SK-N-SH treated with all-trans-retinoic acid at 6 μM for 48 hours (cell line): ENCODE measurements at regions not wholly inside any gene's neighbourhood (a gene's known extent, or its start where the extent isn't known, plus 50 kb on each side); places are given as distances from the start of the nearest gene placed in this dataset.

Experiments used
- ATAC-seq: fragments of 200-7000 bp; cut with Tn5 transposase; 3 replicates; pipeline ENCODE4 v1.9.1; 2020; ENCODE audit warnings: mild to moderate bottlenecking, moderate library complexity
- ARNTL ChIP-seq: fragments of 450-650 bp; formaldehyde crosslinking; IDR thresholded peaks from 2 replicates; pipeline ENCODE4 v1.5.0; 2020; ENCODE audit warnings: low read depth, mild to moderate bottlenecking, moderate library complexity, borderline replicate concordance
- BACH2 ChIP-seq: fragments of 250-450 bp; sonication (Bioruptor Pico); IDR thresholded peaks from 2 replicates; pipeline ENCODE4 v1.9.0; 2021; ENCODE audit warnings: mild to moderate bottlenecking, borderline replicate concordance
- CSDC2 ChIP-seq: fragments of 250-450 bp; sonication (Bioruptor Pico); IDR thresholded peaks from 2 replicates; pipeline ENCODE4 v1.5.0; 2020; ENCODE audit warnings: mild to moderate bottlenecking, moderate library complexity
- ESRRG ChIP-seq: fragments of 250-450 bp; sonication (Bioruptor Pico); IDR thresholded peaks from 2 replicates; pipeline ENCODE4 v1.6.1; 2021; ENCODE audit warnings: mild to moderate bottlenecking
- GLIS3 ChIP-seq: fragments of 250-450 bp; sonication (Bioruptor Pico); IDR thresholded peaks from 2 replicates; pipeline ENCODE4 v1.5.0; 2020; ENCODE audit warnings: mild to moderate bottlenecking, moderate library complexity
- ISL1 ChIP-seq: fragments of 250-450 bp; sonication (Bioruptor Pico); IDR thresholded peaks from 2 replicates; pipeline ENCODE4 v2.1.2; 2022; ENCODE audit warnings: mild to moderate bottlenecking, moderate library complexity
- PPARA ChIP-seq: fragments of 250-450 bp; sonication (Bioruptor Pico); IDR thresholded peaks from 2 replicates; pipeline ENCODE4 v1.5.0; 2020; ENCODE audit warnings: mild to moderate bottlenecking, borderline replicate concordance
- RARB ChIP-seq: fragments of 250-450 bp; sonication (Bioruptor Pico); IDR thresholded peaks from 2 replicates; pipeline ENCODE4 v1.8.0; 2021; ENCODE audit warnings: mild to moderate bottlenecking, moderate library complexity
- TCF4 ChIP-seq: fragments of 250-450 bp; sonication (Bioruptor Pico); IDR thresholded peaks from 2 replicates; pipeline ENCODE4 v1.8.0; 2021; ENCODE audit warnings: mild to moderate bottlenecking, moderate library complexity, borderline replicate concordance
- TOX ChIP-seq: fragments of 250-450 bp; sonication (Bioruptor Pico); IDR thresholded peaks from 2 replicates; pipeline ENCODE4 v1.8.0; 2021; ENCODE audit warnings: mild to moderate bottlenecking, moderate library complexity, borderline replicate concordance
- ZC3H10 ChIP-seq: fragments of 250-450 bp; sonication (Bioruptor Pico); IDR thresholded peaks from 2 replicates; pipeline ENCODE4 v1.5.1; 2021; ENCODE audit warnings: mild to moderate bottlenecking, moderate library complexity
- ZFP3 ChIP-seq: fragments of 250-450 bp; sonication (Bioruptor Pico); IDR thresholded peaks from 2 replicates; pipeline ENCODE4 v1.5.0; 2020; ENCODE audit warnings: mild to moderate bottlenecking, moderate library complexity
- ZFP30 ChIP-seq: fragments of 450-650 bp; formaldehyde crosslinking; IDR thresholded peaks from 2 replicates; pipeline ENCODE4 v1.5.0; 2022; ENCODE audit warnings: mild to moderate bottlenecking, moderate library complexity
- ZNF565 ChIP-seq: fragments of 450-650 bp; formaldehyde crosslinking; conservative IDR thresholded peaks from 2 replicates; pipeline ENCODE4 v1.5.0; 2020; ENCODE audit warnings: low read depth, mild to moderate bottlenecking, moderate library complexity
- ZNF70 ChIP-seq: fragments of 450-650 bp; formaldehyde crosslinking; IDR thresholded peaks from 2 replicates; pipeline ENCODE4 v1.5.0; 2020; ENCODE audit warnings: mild to moderate bottlenecking, moderate library complexity
- ZNF8 ChIP-seq: fragments of 450-650 bp; formaldehyde crosslinking; IDR thresholded peaks from 2 replicates; pipeline ENCODE4 v1.5.0; 2020; ENCODE audit warnings: mild to moderate bottlenecking, moderate library complexity
- TF ChIP-seq, protein P1 (sequence below): fragments of 250-450 bp; sonication (Bioruptor Pico); IDR thresholded peaks from 2 replicates; pipeline ENCODE4 v1.5.1; 2020; ENCODE audit warnings: low read depth, mild to moderate bottlenecking, moderate library complexity
- TF ChIP-seq, protein P2 (sequence below): fragments of 250-450 bp; sonication (Bioruptor Pico); IDR thresholded peaks from 2 replicates; pipeline ENCODE4 v1.8.0; 2020; ENCODE audit warnings: mild to moderate bottlenecking, moderate library complexity, borderline replicate concordance
- TF ChIP-seq, protein P3 (sequence below): fragments of 250-450 bp; sonication (Bioruptor Pico); IDR thresholded peaks from 2 replicates; pipeline ENCODE4 v1.5.1; 2021; ENCODE audit warnings: mild to moderate bottlenecking, moderate library complexity
- TF ChIP-seq, protein P4 (sequence below): fragments of 250-450 bp; sonication (Bioruptor Pico); IDR thresholded peaks from 2 replicates; pipeline ENCODE4 v1.8.0; 2021; ENCODE audit warnings: low read depth, mild to moderate bottlenecking, moderate library complexity, borderline replicate concordance
- TF ChIP-seq, protein P5 (sequence below): fragments of 250-450 bp; sonication (Bioruptor Pico); IDR thresholded peaks from 2 replicates; pipeline ENCODE4 v1.5.0; 2020; ENCODE audit warnings: mild to moderate bottlenecking, moderate library complexity

DNA sequence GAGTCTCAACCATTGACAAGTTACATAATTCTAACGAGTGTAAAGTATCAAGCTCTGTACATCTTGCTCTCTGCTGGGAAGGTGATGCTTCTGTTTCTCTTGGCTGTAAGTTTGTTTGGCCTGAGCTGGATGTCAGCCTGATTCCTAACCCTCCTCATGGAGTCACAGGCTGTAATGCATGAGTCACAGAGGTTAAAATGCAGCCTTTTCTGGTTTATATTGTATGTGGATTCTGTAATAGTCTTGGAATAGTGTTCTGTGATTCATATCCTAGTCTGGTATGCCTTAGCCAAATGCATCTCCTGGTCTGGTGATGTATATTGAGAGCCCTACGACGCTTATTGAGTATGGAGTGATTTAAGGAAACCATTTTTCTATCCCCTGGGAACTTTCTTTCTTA lies 104.5 kb upstream of the FRMD6 start (continued):
- TF ChIP-seq, protein P1, sequence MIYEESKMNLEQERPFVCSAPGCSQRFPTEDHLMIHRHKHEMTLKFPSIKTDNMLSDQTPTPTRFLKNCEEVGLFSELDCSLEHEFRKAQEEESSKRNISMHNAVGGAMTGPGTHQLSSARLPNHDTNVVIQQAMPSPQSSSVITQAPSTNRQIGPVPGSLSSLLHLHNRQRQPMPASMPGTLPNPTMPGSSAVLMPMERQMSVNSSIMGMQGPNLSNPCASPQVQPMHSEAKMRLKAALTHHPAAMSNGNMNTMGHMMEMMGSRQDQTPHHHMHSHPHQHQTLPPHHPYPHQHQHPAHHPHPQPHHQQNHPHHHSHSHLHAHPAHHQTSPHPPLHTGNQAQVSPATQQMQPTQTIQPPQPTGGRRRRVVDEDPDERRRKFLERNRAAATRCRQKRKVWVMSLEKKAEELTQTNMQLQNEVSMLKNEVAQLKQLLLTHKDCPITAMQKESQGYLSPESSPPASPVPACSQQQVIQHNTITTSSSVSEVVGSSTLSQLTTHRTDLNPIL (CRISPR knock-in tag) = peak; percentile 72; the same call in 1 of the 2 replicates
- no peak for TF ChIP-seq ZFP30 (CRISPR knock-in tag)
- TF ChIP-seq ISL1 (CRISPR knock-in tag) = peak; percentile 89
- TF ChIP-seq TOX (CRISPR knock-in tag) = peak; percentile 88; the same call in 1 of the 2 replicates
- TF ChIP-seq ZNF565 (CRISPR knock-in tag) = no peak
- TF ChIP-seq PPARA (CRISPR knock-in tag) = no peak
- TF ChIP-seq, all 23 proteins: peak for 7

- TF ChIP-seq PPARA (CRISPR knock-in tag) (no peak), ARNTL (no peak), TOX (CRISPR knock-in tag) (no peak), ZFP3 (CRISPR knock-in tag) (no peak)
- TF ChIP-seq, protein P2, sequence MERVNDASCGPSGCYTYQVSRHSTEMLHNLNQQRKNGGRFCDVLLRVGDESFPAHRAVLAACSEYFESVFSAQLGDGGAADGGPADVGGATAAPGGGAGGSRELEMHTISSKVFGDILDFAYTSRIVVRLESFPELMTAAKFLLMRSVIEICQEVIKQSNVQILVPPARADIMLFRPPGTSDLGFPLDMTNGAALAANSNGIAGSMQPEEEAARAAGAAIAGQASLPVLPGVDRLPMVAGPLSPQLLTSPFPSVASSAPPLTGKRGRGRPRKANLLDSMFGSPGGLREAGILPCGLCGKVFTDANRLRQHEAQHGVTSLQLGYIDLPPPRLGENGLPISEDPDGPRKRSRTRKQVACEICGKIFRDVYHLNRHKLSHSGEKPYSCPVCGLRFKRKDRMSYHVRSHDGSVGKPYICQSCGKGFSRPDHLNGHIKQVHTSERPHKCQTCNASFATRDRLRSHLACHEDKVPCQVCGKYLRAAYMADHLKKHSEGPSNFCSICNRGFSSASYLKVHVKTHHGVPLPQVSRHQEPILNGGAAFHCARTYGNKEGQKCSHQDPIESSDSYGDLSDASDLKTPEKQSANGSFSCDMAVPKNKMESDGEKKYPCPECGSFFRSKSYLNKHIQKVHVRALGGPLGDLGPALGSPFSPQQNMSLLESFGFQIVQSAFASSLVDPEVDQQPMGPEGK (CRISPR knock-in tag) = no peak
- TF ChIP-seq, protein P3, sequence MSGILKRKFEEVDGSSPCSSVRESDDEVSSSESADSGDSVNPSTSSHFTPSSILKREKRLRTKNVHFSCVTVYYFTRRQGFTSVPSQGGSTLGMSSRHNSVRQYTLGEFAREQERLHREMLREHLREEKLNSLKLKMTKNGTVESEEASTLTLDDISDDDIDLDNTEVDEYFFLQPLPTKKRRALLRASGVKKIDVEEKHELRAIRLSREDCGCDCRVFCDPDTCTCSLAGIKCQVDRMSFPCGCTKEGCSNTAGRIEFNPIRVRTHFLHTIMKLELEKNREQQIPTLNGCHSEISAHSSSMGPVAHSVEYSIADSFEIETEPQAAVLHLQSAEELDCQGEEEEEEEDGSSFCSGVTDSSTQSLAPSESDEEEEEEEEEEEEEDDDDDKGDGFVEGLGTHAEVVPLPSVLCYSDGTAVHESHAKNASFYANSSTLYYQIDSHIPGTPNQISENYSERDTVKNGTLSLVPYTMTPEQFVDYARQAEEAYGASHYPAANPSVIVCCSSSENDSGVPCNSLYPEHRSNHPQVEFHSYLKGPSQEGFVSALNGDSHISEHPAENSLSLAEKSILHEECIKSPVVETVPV = no peak
- ATAC-seq = peak; percentile 2
These were observed 104.0 kb upstream of the FRMD6 start for GRCh38 chr14:51547701-51548100.

GRCh38 chr14:51548187-51548586 lies 103.5 kb upstream of the FRMD6 start:
- ATAC-seq = peak; percentile 10
- TF ChIP-seq CSDC2 (CRISPR knock-in tag) = no peak
- TF ChIP-seq, protein P1 (CRISPR knock-in tag) = no peak
- TF ChIP-seq ZNF70 = no peak
- TF ChIP-seq RARB (CRISPR knock-in tag) = peak; percentile 67; the same call in 1 of the 2 replicates
- no peak for TF ChIP-seq BACH2 (CRISPR knock-in tag)
- peak; percentile 85 for TF ChIP-seq TOX (CRISPR knock-in tag)
- TF ChIP-seq TCF4 (CRISPR knock-in tag) = no peak
- TF ChIP-seq, protein P3 = no peak
- TF ChIP-seq ZNF8 (CRISPR knock-in tag) = no peak
- no peak; the same call in 1 of the 2 replicates for TF ChIP-seq ISL1 (CRISPR knock-in tag)
- no peak for TF ChIP-seq ZFP30 (CRISPR knock-in tag)
- TF ChIP-seq GLIS3 (CRISPR knock-in tag) = no peak
- no peak for TF ChIP-seq ZFP3 (CRISPR knock-in tag)
- no peak for TF ChIP-seq ZC3H10
- no peak for TF ChIP-seq ARNTL
- TF ChIP-seq, protein P4, sequence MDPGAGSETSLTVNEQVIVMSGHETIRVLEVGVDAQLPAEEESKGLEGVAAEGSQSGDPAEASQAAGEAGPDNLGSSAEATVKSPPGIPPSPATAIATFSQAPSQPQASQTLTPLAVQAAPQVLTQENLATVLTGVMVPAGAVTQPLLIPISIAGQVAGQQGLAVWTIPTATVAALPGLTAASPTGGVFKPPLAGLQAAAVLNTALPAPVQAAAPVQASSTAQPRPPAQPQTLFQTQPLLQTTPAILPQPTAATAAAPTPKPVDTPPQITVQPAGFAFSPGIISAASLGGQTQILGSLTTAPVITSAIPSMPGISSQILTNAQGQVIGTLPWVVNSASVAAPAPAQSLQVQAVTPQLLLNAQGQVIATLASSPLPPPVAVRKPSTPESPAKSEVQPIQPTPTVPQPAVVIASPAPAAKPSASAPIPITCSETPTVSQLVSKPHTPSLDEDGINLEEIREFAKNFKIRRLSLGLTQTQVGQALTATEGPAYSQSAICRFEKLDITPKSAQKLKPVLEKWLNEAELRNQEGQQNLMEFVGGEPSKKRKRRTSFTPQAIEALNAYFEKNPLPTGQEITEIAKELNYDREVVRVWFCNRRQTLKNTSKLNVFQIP (CRISPR knock-in tag) = no peak
- no peak for TF ChIP-seq ESRRG (CRISPR knock-in tag)
- TF ChIP-seq, protein P2 (CRISPR knock-in tag) = peak; percentile 18; the same call in 1 of the 2 replicates
- TF ChIP-seq, protein P5, sequence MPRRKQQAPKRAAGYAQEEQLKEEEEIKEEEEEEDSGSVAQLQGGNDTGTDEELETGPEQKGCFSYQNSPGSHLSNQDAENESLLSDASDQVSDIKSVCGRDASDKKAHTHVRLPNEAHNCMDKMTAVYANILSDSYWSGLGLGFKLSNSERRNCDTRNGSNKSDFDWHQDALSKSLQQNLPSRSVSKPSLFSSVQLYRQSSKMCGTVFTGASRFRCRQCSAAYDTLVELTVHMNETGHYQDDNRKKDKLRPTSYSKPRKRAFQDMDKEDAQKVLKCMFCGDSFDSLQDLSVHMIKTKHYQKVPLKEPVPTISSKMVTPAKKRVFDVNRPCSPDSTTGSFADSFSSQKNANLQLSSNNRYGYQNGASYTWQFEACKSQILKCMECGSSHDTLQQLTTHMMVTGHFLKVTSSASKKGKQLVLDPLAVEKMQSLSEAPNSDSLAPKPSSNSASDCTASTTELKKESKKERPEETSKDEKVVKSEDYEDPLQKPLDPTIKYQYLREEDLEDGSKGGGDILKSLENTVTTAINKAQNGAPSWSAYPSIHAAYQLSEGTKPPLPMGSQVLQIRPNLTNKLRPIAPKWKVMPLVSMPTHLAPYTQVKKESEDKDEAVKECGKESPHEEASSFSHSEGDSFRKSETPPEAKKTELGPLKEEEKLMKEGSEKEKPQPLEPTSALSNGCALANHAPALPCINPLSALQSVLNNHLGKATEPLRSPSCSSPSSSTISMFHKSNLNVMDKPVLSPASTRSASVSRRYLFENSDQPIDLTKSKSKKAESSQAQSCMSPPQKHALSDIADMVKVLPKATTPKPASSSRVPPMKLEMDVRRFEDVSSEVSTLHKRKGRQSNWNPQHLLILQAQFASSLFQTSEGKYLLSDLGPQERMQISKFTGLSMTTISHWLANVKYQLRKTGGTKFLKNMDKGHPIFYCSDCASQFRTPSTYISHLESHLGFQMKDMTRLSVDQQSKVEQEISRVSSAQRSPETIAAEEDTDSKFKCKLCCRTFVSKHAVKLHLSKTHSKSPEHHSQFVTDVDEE (CRISPR knock-in tag) = no peak
- TF ChIP-seq, all 23 proteins: peak for 3
